ENCODE measurements at regions not wholly inside any gene's neighbourhood (a gene's known extent, or its start where the extent isn't known, plus 50 kb on each side); places are given as distances from the start of the nearest gene placed in this dataset.

DNA sequence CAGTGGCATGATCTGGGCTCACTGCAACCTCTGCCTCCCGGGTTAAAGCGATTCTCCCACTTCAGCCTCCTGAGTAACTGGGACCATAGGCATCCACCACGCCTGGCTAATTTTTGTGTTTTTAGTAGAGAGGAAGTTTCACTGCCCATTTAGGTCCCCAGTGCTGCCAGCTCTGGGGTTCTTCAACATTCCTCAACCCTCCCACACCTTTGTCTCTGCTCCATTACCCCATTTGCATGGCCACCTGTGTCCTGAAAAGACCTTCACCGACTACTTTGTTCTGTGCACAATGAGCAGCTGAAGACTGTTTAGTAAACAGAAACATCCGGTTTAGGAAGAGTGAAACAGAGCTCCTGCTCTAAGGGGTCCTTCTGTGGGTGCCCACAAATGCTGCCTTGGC, 92.0 kb downstream of the FAM43A start:
- H3K4me1 ChIP-seq = no peaks in the 10 kb centered on the region
- in situ Hi-C loops (cut with MboI; ENCODE audit: low sequenced_read_pairs) = no loop called here
- H3K9me3 ChIP-seq = no peaks in the 10 kb centered on the region
- no peaks in the 10 kb centered on the region; the same call in 1 of the 2 replicates for H3K27me3 ChIP-seq (ENCODE audit: low read depth)
- DNase-seq (ENCODE audit: low spot score in 2 of 2) = no peak
- no peak overlapping the region for H3K4me3 ChIP-seq
- no peaks in the 10 kb centered on the region for H3K36me3 ChIP-seq (replicated peaks)

DNA sequence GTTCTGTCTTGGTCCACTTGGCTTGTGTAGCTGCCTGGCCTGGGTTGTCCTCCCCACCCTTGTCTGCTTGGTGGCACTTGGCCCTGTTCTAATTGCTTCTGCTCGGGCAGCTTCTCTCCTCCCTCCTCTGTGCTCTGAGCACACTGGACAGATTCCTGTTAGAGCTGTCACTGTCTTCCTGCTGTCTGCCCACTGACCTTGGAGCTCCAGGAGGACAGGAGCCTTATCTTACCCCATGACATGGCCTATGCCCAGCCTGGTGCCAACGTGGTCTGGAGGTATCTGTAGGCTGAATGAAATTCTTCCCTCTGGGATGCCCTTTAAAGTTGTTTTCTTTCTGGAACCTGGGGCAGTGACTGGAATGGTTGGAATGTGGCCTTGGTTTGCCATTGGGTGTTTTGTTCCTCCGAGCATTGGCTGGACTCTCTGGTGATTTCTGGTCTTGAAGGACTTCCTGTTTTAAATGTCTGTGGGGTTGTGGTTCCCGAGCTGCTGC, 94.1 kb downstream of the FAM43A start:
- no peaks in the 10 kb centered on the region for H3K36me3 ChIP-seq (replicated peaks)
- no peak overlapping the region for H3K4me3 ChIP-seq
- no peaks in the 10 kb centered on the region for H3K9me3 ChIP-seq
- H3K4me1 ChIP-seq = no peaks in the 10 kb centered on the region
- H3K27me3 ChIP-seq (ENCODE audit: low read depth) = no peaks in the 10 kb centered on the region; the same call in 1 of the 2 replicates
- in situ Hi-C loops (cut with MboI; ENCODE audit: low sequenced_read_pairs) = no loop called here
- DNase-seq (ENCODE audit: low spot score in 2 of 2) = no peak

DNA sequence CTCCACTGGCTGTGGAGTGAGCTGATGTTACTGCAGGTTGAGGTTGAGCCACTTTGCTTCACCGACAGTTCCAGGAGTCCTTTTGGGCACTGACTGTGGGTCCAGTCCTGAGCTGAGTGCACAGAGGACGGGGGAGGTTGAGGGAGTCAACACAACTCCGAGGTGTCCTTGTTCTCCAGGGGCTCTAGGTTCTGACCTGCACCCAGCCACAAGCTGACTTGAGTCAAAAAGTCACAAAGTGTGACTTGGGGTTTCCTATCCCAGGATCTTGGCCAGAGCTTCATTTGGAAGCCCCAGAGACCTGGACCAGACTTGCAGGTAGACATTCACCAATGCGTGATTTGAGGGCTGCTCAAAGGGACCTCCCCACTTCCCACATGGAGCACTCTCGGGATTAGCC, 95.0 kb downstream of the FAM43A start:
- H3K36me3 ChIP-seq (replicated peaks) = no peaks in the 10 kb centered on the region
- H3K27me3 ChIP-seq (ENCODE audit: low read depth) = no peaks in the 10 kb centered on the region; the same call in 1 of the 2 replicates
- H3K4me1 ChIP-seq = no peaks in the 10 kb centered on the region
- in situ Hi-C loops (cut with MboI; ENCODE audit: low sequenced_read_pairs) = no loop called here
- no peak for DNase-seq (ENCODE audit: low spot score in 2 of 2)
- no peak overlapping the region for H3K4me3 ChIP-seq
- no peaks in the 10 kb centered on the region for H3K9me3 ChIP-seq

DNA sequence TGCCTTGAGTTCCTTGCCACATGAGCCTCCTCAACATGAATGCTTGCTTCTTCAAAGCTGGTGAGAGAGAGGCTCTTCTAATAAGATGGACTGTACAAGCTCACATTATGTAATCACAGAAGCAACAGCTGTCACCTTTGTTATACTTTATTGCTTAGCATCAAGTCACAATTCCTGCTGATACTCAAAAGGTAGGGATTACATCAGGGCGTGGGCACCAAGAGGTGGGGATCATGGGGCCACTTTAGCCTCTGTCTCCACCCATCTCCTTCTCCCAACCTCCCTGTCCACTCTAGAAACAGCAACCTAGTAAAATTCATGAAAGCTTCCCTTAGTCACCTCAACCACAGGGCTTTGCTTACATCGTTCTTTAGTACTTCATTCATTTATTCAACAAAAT, 95.9 kb downstream of the FAM43A start:
- DNase-seq (ENCODE audit: low spot score in 2 of 2) = no peak
- no peaks in the 10 kb centered on the region for H3K4me1 ChIP-seq
- in situ Hi-C loops (cut with MboI; ENCODE audit: low sequenced_read_pairs) = no loop called here
- no peaks in the 10 kb centered on the region; the same call in 1 of the 2 replicates for H3K27me3 ChIP-seq (ENCODE audit: low read depth)
- no peaks in the 10 kb centered on the region for H3K9me3 ChIP-seq
- no peaks in the 10 kb centered on the region for H3K36me3 ChIP-seq (replicated peaks)
- H3K4me3 ChIP-seq = no peak overlapping the region

DNA sequence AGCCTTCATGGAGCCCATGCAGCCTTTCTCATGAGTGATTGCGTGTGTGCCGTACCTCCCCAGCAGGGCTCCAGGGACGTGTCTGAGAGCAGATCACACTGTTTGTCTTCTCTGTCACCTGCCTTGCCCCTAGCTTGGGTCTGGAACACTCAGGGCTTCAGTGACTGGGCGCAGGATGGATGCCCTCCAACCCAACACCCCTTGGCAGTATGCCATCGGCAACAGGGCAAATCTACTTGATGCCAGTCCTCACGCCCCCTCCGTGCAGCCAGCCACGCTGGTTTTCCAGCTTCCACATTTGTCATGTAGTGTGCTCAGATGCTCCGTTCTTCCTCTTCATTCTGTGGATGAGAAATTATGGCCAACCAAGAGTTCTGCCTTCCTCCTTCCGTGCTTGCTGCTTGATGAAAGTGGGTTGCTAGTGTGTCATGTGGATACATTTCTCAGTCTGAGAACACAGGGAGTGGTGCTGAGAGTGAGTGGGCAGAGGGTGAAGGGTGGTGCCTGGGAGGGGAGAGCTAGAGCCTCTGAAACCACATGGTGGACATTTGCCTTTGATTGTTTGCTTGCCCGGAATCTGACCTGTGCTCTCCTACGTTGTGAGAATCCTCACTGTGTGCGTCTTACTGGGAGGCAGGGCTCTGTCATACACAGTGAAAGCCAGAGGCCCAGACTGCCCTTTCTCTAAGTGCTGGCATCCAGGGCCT, 97.2 kb downstream of the FAM43A start:
- Histone ChIP-seq H3K27me3 (ENCODE audit: low read depth) (no peaks in the 10 kb centered on the region; the same call in 1 of the 2 replicates), H3K36me3 (replicated peaks) (no peaks in the 10 kb centered on the region), H3K4me1 (no peaks in the 10 kb centered on the region), H3K4me3 (no peak overlapping the region), H3K9me3 (no peaks in the 10 kb centered on the region)
- no peak for DNase-seq (ENCODE audit: low spot score in 2 of 2)
- in situ Hi-C loops (cut with MboI; ENCODE audit: low sequenced_read_pairs) = no loop called here

DNA sequence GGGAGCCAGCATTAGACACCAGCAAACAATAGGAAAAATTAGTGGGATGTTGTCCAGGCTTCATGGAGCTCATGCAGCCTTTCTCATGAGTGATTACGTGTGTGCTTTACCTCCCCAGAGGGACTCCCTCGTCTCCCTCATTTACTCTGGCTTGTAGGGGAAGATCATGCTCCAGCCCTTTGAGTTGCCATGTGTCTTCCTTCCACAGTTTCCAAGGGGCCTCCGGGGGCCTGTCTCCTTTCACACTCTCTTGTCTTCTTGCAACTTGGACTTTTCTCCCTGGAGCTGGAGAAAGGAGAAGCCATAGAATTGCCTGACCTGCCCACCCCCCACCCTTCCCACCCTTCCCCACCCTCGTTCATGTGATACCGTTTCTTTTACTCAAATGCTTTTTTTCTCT, 98.7 kb downstream of the FAM43A start:
- no peaks in the 10 kb centered on the region for H3K9me3 ChIP-seq
- H3K36me3 ChIP-seq (replicated peaks) = no peaks in the 10 kb centered on the region
- no peaks in the 10 kb centered on the region for H3K4me1 ChIP-seq
- in situ Hi-C loops (cut with MboI; ENCODE audit: low sequenced_read_pairs) = no loop called here
- no peak for DNase-seq (ENCODE audit: low spot score in 2 of 2)
- H3K27me3 ChIP-seq (ENCODE audit: low read depth) = no peaks in the 10 kb centered on the region
- no peak overlapping the region for H3K4me3 ChIP-seq

DNA sequence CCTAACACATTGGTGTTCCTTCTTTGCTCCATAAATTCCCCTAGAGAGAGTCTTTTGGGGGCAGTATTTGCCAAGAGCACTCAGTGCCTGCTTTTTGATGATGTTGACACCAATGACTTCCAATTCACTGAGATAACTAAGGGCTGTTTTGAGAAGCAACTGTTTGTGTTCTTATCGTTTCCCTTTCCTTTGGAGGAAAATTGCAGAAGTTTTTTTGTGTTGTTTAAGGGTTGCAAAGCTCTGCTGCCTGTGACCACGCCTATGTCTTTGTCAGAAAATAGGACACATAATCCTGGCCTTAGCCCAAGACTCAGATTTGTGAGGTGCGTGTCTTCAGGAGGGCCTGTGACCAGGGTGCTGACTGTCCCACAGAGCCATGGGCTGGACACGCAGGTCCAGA, 99.6 kb downstream of the FAM43A start:
- Histone ChIP-seq H3K36me3 (replicated peaks) (no peaks in the 10 kb centered on the region), H3K9me3 (no peaks in the 10 kb centered on the region), H3K4me3 (no peak overlapping the region), H3K4me1 (no peaks in the 10 kb centered on the region), H3K27me3 (ENCODE audit: low read depth) (no peaks in the 10 kb centered on the region)
- in situ Hi-C loops (cut with MboI; ENCODE audit: low sequenced_read_pairs) = no loop called here
- no peak for DNase-seq (ENCODE audit: low spot score in 2 of 2)

DNA sequence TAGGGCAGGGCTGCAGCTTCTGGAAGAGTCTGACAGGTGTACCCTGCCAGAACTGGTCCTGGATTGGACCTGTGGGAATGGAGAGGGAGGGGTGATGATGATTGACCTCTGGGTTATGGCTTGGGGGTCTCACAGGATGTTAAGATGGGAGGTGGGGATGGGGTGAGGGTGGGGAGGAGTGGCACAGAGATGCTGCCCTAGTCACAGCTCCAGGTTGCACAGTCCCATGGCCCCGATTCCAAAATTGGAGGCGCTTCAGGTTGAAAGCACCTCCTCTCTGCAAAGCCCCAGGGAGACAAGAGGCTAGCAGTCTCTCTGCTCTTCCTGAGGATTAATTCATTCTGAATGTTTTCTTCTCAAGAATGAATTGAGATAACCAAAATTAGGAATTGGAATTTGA, 101.4 kb downstream of the FAM43A start:
- H3K4me3 ChIP-seq = no peak overlapping the region
- in situ Hi-C loops (cut with MboI; ENCODE audit: low sequenced_read_pairs) = no loop called here
- no peaks in the 10 kb centered on the region for H3K36me3 ChIP-seq (replicated peaks)
- no peaks in the 10 kb centered on the region for H3K4me1 ChIP-seq
- no peaks in the 10 kb centered on the region for H3K27me3 ChIP-seq (ENCODE audit: low read depth)
- no peaks in the 10 kb centered on the region for H3K9me3 ChIP-seq
- no peak for DNase-seq (ENCODE audit: low spot score in 2 of 2)

DNA sequence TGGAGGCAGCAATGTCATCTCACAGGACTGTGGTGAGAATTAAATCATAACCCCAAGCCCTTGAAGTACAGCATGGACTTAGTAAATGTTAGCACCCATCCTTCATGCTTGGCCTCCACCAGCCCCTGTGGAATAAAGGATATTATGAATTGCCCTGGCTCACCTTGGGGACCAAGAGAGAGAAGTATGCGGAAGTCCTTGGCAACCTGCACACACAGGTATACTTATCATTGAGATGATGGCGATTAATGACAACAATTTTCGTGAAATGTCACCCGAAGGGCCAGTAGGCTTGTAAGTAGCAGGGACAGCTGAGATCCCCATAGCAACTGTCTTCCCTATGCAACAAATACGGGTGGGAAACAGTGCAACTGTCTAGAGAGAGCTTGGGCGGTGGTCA, 102.0 kb downstream of the FAM43A start:
- in situ Hi-C loops (cut with MboI; ENCODE audit: low sequenced_read_pairs) = no loop called here
- no peak for DNase-seq (ENCODE audit: low spot score in 2 of 2)
- no peaks in the 10 kb centered on the region for H3K36me3 ChIP-seq (replicated peaks)
- no peaks in the 10 kb centered on the region for H3K27me3 ChIP-seq (ENCODE audit: low read depth)
- no peak overlapping the region for H3K4me3 ChIP-seq
- H3K9me3 ChIP-seq = no peaks in the 10 kb centered on the region
- H3K4me1 ChIP-seq = no peaks in the 10 kb centered on the region

DNA sequence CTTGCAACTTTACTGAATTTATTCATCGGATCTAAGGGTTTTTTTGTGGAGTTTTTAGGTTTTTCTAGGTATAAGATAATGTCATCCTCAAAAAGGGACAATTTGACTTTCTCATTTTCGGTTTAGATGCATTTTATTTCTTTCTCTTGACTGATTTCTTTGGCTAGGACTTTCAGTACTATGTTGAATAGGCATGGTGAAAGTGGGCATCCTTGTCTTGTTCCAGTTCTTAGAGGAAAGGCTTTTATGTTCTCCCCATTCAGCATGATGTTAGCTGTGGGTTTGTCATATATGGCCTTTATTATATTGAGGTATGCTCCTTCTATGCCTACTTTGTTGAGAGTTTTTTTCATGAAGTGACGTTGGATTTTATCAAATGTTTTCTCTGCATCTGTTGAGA, 106.7 kb downstream of the FAM43A start:
- Histone ChIP-seq H3K36me3 (replicated peaks) (no peaks in the 10 kb centered on the region), H3K9me3 (no peaks in the 10 kb centered on the region; the same call in 1 of the 2 replicates), H3K4me1 (no peaks in the 10 kb centered on the region), H3K4me3 (no peak overlapping the region), H3K27me3 (ENCODE audit: low read depth) (no peaks in the 10 kb centered on the region)
- in situ Hi-C loops (cut with MboI; ENCODE audit: low sequenced_read_pairs) = no loop called here
- no peak for DNase-seq (ENCODE audit: low spot score in 2 of 2)

DNA sequence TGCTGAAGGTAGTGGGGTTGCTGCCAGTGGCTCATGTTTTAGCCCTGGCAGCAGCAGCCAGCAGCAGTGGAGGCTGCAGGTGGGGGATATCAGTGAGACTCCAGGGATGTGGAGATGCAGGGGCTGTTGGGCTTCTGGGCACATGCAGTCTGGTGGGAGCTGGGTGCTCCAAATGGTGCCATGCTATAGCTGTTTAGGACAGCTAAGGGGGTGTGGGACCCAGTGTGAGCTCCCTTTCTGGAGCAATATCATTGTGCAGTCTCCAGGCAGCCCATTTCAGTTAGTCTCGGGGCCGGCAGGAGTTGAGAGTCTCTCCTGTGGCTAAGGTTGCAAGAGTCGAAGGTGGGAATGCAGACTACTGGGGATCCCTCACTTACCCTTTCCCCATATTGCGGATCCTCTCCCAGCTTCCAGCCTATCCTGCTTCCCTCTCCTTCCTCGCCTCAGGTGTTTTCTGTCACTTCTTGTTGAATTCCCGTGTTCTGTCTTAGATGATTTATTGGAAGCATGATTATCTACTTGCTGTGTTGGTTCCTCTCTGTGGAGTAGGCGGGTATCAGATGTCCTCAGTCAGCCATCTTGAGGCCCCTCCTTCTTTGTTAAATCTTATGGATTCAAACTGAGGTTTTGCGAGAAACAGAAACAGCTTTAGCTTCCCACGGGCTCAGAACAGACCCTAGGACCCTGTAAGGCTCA, 112.0 kb downstream of the FAM43A start:
- in situ Hi-C loops (cut with MboI; ENCODE audit: low sequenced_read_pairs) = no loop called here
- Histone ChIP-seq H3K27me3 (ENCODE audit: low read depth) (no peaks in the 10 kb centered on the region), H3K4me1 (no peaks in the 10 kb centered on the region), H3K4me3 (no peak overlapping the region), H3K9me3 (no peaks in the 10 kb centered on the region; the same call in 1 of the 2 replicates), H3K36me3 (replicated peaks) (no peaks in the 10 kb centered on the region)
- no peak for DNase-seq (ENCODE audit: low spot score in 2 of 2)

DNA sequence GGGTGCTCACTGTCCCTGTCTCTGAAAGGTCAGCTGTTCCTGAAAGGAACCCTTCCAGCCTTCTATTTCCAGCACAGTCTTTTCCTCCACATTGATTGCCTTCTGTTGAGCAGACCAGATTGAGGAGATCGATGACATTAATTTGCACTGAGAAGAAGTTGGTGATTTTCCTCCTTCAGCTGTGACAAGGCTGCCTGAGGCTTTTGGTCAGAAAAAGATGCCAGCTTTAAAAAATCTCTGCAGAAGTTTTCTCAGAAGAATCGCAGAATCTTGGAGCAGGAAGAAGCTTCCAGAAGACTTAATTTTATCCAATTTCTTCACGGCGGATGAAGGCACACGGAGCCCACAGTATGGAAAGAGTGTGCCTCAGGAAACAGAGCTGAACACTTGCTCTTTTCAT, 112.8 kb downstream of the FAM43A start:
- no peak for DNase-seq (ENCODE audit: low spot score in 2 of 2)
- in situ Hi-C loops (cut with MboI; ENCODE audit: low sequenced_read_pairs) = no loop called here
- Histone ChIP-seq H3K4me3 (no peak overlapping the region), H3K4me1 (no peaks in the 10 kb centered on the region), H3K9me3 (no peaks in the 10 kb centered on the region; the same call in 1 of the 2 replicates), H3K36me3 (replicated peaks) (no peaks in the 10 kb centered on the region), H3K27me3 (ENCODE audit: low read depth) (no peaks in the 10 kb centered on the region)

DNA sequence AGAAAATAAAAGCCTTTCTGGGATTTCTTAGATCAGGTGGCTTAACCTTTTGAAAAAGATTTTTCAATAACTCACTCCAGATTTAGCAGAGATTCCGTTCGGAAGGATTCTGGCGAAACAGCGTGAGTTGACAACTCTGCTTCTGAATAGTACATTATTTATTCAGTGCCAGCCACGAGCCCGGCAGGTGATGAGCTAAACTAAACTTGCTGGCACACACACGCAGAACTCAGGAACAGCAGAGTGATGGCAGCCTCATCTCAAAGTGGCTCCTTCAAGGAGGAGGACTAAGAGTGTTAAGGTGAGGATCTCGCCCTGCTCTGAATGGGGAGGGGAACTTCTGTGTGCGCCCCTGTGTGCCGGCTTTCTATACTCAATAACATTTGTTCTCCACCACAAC, 114.3 kb downstream of the FAM43A start:
- no peaks in the 10 kb centered on the region for H3K36me3 ChIP-seq (replicated peaks)
- no peak overlapping the region for H3K4me3 ChIP-seq
- in situ Hi-C loops (cut with MboI; ENCODE audit: low sequenced_read_pairs) = no loop called here
- no peaks in the 10 kb centered on the region; the same call in 1 of the 2 replicates for H3K9me3 ChIP-seq
- H3K4me1 ChIP-seq = no peaks in the 10 kb centered on the region
- DNase-seq (ENCODE audit: low spot score in 2 of 2) = no peak
- H3K27me3 ChIP-seq (ENCODE audit: low read depth) = peaks cover 2% of the 10 kb centered on the region; the same call in 1 of the 2 replicates
